GM23338 (cell line): ENCODE measurements at regions not wholly inside any gene's neighbourhood (a gene's known extent, or its start where the extent isn't known, plus 50 kb on each side); places are given as distances from the start of the nearest gene placed in this dataset.
"Not testable (repeated sequence)": the region's sequence is repeated elsewhere in the genome, so short reads cannot be mapped to it uniquely, and the experiment has no call there.

Experiments
- CTCF ChIP-seq, 2 experiments: fragments of 200-600 bp in 1 of 2; sonication (generic) in 1 of 2; conservative IDR thresholded peaks; 2 replicates each; pipeline versions ENCODE4 v1.5.1 to v1.6.1; 2016 to 2017; ENCODE audit warnings: antibody characterized with exemption in 2 of 2, low read depth in 2 of 2, mild to moderate bottlenecking in 2 of 2, moderate library complexity in 1 of 2
- EZH2 ChIP-seq: fragments of 200-600 bp; sonication (generic); IDR thresholded peaks from one replicate; pipeline ENCODE4 v1.8.0; 2017; ENCODE audit warnings: antibody characterized with exemption, mild to moderate bottlenecking, low read depth; ENCODE audit not compliant: unreplicated experiment
- EZH2phosphoT487 ChIP-seq: fragments of 200-600 bp; sonication (generic); IDR thresholded peaks from one replicate; pipeline ENCODE4 v1.8.1; 2018; ENCODE audit warnings: antibody characterized with exemption; ENCODE audit not compliant: unreplicated experiment
- TF ChIP-seq, protein P1 (sequence below): IDR thresholded peaks from one replicate; pipeline ENCODE4 v1.6.1; 2018; ENCODE audit warnings: antibody characterized with exemption; ENCODE audit not compliant: unreplicated experiment

DNA sequence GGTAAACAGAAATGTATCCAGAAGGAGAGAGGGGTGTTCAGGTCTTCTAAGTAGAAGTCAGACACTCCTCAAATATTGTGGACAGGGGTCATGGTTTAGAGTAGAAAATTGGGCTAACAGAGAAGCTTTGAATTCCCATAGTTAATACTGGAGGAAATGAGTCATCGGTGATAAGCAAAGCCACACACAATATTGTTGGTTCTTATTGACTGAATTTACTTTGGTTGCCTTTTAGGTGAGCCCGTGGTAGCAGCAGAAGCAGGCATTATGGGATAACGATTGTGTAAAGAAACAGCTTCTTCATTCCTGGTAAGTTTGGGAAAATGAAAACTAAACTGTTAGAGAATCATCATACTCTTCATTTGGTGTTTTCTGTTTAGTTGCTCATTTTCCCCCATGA, 110.2 kb upstream of the VKORC1L1 start:
- TF ChIP-seq CTCF (conservative IDR thresholded peaks at IDR 0.05; ENCODE audit: low read depth in 2 of 2); EZH2phosphoT487; EZH2: not testable (repeated sequence)
- TF ChIP-seq, protein P1, sequence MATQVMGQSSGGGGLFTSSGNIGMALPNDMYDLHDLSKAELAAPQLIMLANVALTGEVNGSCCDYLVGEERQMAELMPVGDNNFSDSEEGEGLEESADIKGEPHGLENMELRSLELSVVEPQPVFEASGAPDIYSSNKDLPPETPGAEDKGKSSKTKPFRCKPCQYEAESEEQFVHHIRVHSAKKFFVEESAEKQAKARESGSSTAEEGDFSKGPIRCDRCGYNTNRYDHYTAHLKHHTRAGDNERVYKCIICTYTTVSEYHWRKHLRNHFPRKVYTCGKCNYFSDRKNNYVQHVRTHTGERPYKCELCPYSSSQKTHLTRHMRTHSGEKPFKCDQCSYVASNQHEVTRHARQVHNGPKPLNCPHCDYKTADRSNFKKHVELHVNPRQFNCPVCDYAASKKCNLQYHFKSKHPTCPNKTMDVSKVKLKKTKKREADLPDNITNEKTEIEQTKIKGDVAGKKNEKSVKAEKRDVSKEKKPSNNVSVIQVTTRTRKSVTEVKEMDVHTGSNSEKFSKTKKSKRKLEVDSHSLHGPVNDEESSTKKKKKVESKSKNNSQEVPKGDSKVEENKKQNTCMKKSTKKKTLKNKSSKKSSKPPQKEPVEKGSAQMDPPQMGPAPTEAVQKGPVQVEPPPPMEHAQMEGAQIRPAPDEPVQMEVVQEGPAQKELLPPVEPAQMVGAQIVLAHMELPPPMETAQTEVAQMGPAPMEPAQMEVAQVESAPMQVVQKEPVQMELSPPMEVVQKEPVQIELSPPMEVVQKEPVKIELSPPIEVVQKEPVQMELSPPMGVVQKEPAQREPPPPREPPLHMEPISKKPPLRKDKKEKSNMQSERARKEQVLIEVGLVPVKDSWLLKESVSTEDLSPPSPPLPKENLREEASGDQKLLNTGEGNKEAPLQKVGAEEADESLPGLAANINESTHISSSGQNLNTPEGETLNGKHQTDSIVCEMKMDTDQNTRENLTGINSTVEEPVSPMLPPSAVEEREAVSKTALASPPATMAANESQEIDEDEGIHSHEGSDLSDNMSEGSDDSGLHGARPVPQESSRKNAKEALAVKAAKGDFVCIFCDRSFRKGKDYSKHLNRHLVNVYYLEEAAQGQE = not testable (repeated sequence)
